Keratinocyte (primary cell): ENCODE measurements at regions not wholly inside any gene's neighbourhood (a gene's known extent, or its start where the extent isn't known, plus 50 kb on each side); places are given as distances from the start of the nearest gene placed in this dataset.

Source experiments
- DNase-seq: peaks from one replicate; pipeline ENCODE4 v3.0.0-alpha.2; 2011; ENCODE audit warnings: low read depth, missing footprints, low spot score
- FAIRE-seq: peaks from 2 replicates; lab custom pipeline; 2011; peaks lifted over from hg19 to GRCh38; lab: Jason Lieb, UNC
- H2AFZ ChIP-seq: 2 replicates; pipeline ENCODE4 v1.6.0; 2012; ENCODE audit warnings: low read length, control low read depth, inconsistent platforms; ENCODE audit not compliant: control insufficient read depth
- H3K27ac ChIP-seq: 2 replicates; pipeline ENCODE4 v1.5.1; 2011; ENCODE audit warnings: low read length; ENCODE audit not compliant: control insufficient read depth, insufficient read depth
- H3K27me3 ChIP-seq: 3 replicates; pipeline ENCODE4 v1.6.0; 2011; ENCODE audit warnings: low read length; ENCODE audit not compliant: control insufficient read depth, insufficient read depth; ENCODE audit errors: extremely low read depth
- H3K36me3 ChIP-seq, 2 experiments: 2 replicates in 1 of 2; 3 replicates in 1 of 2; pipeline ENCODE4 v1.5.1; 2011; ENCODE audit warnings: low read length in 2 of 2, mild to moderate bottlenecking in 1 of 2; ENCODE audit not compliant: control insufficient read depth in 2 of 2, insufficient read depth in 2 of 2; ENCODE audit errors: extremely low read depth in 1 of 2
- H3K4me1 ChIP-seq: 3 replicates; pipeline ENCODE4 v1.5.1; 2011; ENCODE audit warnings: low read length; ENCODE audit not compliant: control insufficient read depth, insufficient read depth; ENCODE audit errors: extremely low read depth
- H3K4me2 ChIP-seq: 3 replicates; pipeline ENCODE4 v1.6.0; 2011; ENCODE audit warnings: low read depth, low read length; ENCODE audit not compliant: control insufficient read depth, insufficient read depth; ENCODE audit errors: extremely low read depth
- H3K4me3 ChIP-seq, 3 experiments: fragments of 200-600 bp in 1 of 3; sonication (generic) in 1 of 3; 2 replicates in 2 of 3; 3 replicates in 1 of 3; pipeline ENCODE4 v1.5.1; 2011 to 2016; ENCODE audit warnings: low read length in 3 of 3, mild to moderate bottlenecking in 3 of 3, control low read depth in 2 of 3, inconsistent platforms in 1 of 3, low read depth in 1 of 3, mixed read lengths in 1 of 3, mixed run types in 1 of 3, moderate library complexity in 1 of 3; ENCODE audit not compliant: control insufficient read depth in 2 of 3, insufficient read depth in 2 of 3; ENCODE audit errors: extremely low read depth in 1 of 3
- H3K79me2 ChIP-seq: 2 replicates; pipeline ENCODE4 v1.6.0; 2012; ENCODE audit warnings: low read length; ENCODE audit not compliant: control insufficient read depth, insufficient read depth
- H3K9ac ChIP-seq: 3 replicates; pipeline ENCODE4 v1.6.0; 2011; ENCODE audit warnings: low read length; ENCODE audit not compliant: control insufficient read depth, insufficient read depth; ENCODE audit errors: extremely low read depth
- H3K9me1 ChIP-seq: 3 replicates; pipeline ENCODE4 v1.6.0; 2011; ENCODE audit warnings: low read length; ENCODE audit not compliant: control insufficient read depth, insufficient read depth; ENCODE audit errors: extremely low read depth
- H3K9me3 ChIP-seq: 2 replicates; pipeline ENCODE4 v1.5.1; 2012; ENCODE audit warnings: low read depth, low read length; ENCODE audit not compliant: control insufficient read depth
- H4K20me1 ChIP-seq: 3 replicates; pipeline ENCODE4 v1.6.0; 2011; ENCODE audit warnings: low read length; ENCODE audit not compliant: control insufficient read depth, insufficient read depth; ENCODE audit errors: extremely low read depth
- CTCF ChIP-seq, 3 experiments: IDR thresholded peaks in 1 of 3; conservative IDR thresholded peaks in 1 of 3; optimal IDR thresholded peaks in 1 of 3; 2 replicates in 2 of 3; 3 replicates in 1 of 3; pipeline versions ENCODE3 to v1.5.1; 2011; ENCODE audit warnings: low read length in 3 of 3, mild to moderate bottlenecking in 3 of 3, moderate library complexity in 2 of 3, control low read depth in 1 of 3, inconsistent platforms in 1 of 3; ENCODE audit not compliant: insufficient read depth in 2 of 3; ENCODE audit errors: extremely low read depth in 1 of 3
- EZH2 ChIP-seq: IDR thresholded peaks from one replicate; pipeline ENCODE4 v1.6.1; 2012; ENCODE audit warnings: inconsistent platforms, mild to moderate bottlenecking, low read length, moderate library complexity
- dilution Hi-C: fragments of 300-500 bp; cut with MboI; formaldehyde crosslinking; loops from one replicate; pipeline ENCODE4 v1.7.0; 2020; ENCODE audit warnings: low sequenced_read_pairs; ENCODE audit not compliant: extremely low pct_ligation_motif_present

- Histone ChIP-seq H3K27me3 (no peaks in the 10 kb centered on the region), H2AFZ (no peak overlapping the region), H4K20me1 (no peaks in the 10 kb centered on the region), H3K27ac (no peak overlapping the region), H3K4me2 (no peak overlapping the region), H3K4me1 (no peaks in the 10 kb centered on the region), H3K9me3 (no peaks in the 10 kb centered on the region), H3K79me2 (no peaks in the 10 kb centered on the region), H3K36me3 (no peaks in the 10 kb centered on the region), H3K9ac (no peak overlapping the region), H3K9me1 (no peaks in the 10 kb centered on the region), H3K4me3 (no peak overlapping the region)
- dilution Hi-C loops, result no loop called here
- no peak for FAIRE-seq
- DNase-seq, result no peak
- TF ChIP-seq EZH2 (no peak), CTCF (optimal IDR thresholded peaks at IDR 0.05 in 1 of 3, IDR thresholded peaks at IDR 0.05 in 1 of 3, conservative IDR thresholded peaks at IDR 0.05 in 1 of 3; ENCODE audit: extremely low read depth in 1 of 3, insufficient read depth in 2 of 3, low read length in 3 of 3) (no peak)
Measured at GRCh38 chr6:133165235-133165634, 75.9 kb upstream of the EYA4 start.

- Histone ChIP-seq H3K4me3 (no peak overlapping the region), H3K9me3 (no peaks in the 10 kb centered on the region), H3K79me2 (no peaks in the 10 kb centered on the region), H3K27me3 (no peaks in the 10 kb centered on the region), H3K9me1 (no peaks in the 10 kb centered on the region), H3K27ac (no peak overlapping the region), H3K4me2 (no peak overlapping the region), H3K4me1 (no peaks in the 10 kb centered on the region), H3K36me3 (no peaks in the 10 kb centered on the region), H2AFZ (no peak overlapping the region), H4K20me1 (no peaks in the 10 kb centered on the region), H3K9ac (no peak overlapping the region)
- TF ChIP-seq EZH2 (no peak), CTCF (optimal IDR thresholded peaks at IDR 0.05 in 1 of 3, IDR thresholded peaks at IDR 0.05 in 1 of 3, conservative IDR thresholded peaks at IDR 0.05 in 1 of 3; ENCODE audit: extremely low read depth in 1 of 3, insufficient read depth in 2 of 3, low read length in 3 of 3) (no peak)
- dilution Hi-C loops, result no loop called here
- no peak for FAIRE-seq
- no peak for DNase-seq
Measured at GRCh38 chr6:133166766-133167165, 74.4 kb upstream of the EYA4 start.
